Astrocyte (in vitro differentiated cells and primary cell): ENCODE measurements at regions not wholly inside any gene's neighbourhood (a gene's known extent, or its start where the extent isn't known, plus 50 kb on each side); places are given as distances from the start of the nearest gene placed in this dataset.

ENCODE experiments used
- DNase-seq: peaks from one replicate; pipeline ENCODE4 v3.0.0-alpha.2; 2010; ENCODE audit warnings: low read depth
- FAIRE-seq: peaks from 2 replicates; lab custom pipeline; 2011; peaks lifted over from hg19 to GRCh38; lab: Jason Lieb, UNC
- H2AFZ ChIP-seq: 2 replicates; pipeline ENCODE4 v1.6.0; 2012; ENCODE audit warnings: low read depth, low read length, inconsistent platforms
- H3K27ac ChIP-seq: 2 replicates; pipeline ENCODE4 v1.5.1; 2011; ENCODE audit warnings: low read depth, low read length, inconsistent platforms
- H3K27me3 ChIP-seq: 2 replicates; pipeline ENCODE4 v1.6.0; 2011; ENCODE audit warnings: low read length, inconsistent platforms; ENCODE audit not compliant: insufficient read depth
- H3K36me3 ChIP-seq: 2 replicates; pipeline ENCODE4 v1.5.1; 2011; ENCODE audit warnings: low read length, inconsistent platforms; ENCODE audit not compliant: insufficient read depth
- H3K4me1 ChIP-seq: 2 replicates; pipeline ENCODE4 v1.5.1; 2011; ENCODE audit warnings: low read length, inconsistent platforms; ENCODE audit not compliant: insufficient read depth
- H3K4me2 ChIP-seq: 2 replicates; pipeline ENCODE4 v1.6.0; 2012; ENCODE audit warnings: low read length, inconsistent platforms
- H3K4me3 ChIP-seq: 2 replicates; pipeline ENCODE4 v1.5.1; 2011; ENCODE audit warnings: low read depth, mild to moderate bottlenecking, low read length, inconsistent platforms; ENCODE audit not compliant: insufficient read depth
- H3K79me2 ChIP-seq: 2 replicates; pipeline ENCODE4 v1.6.0; 2012; ENCODE audit warnings: mild to moderate bottlenecking, low read length, inconsistent platforms; ENCODE audit not compliant: insufficient read depth
- H3K9ac ChIP-seq: 2 replicates; pipeline ENCODE4 v1.6.0; 2012; ENCODE audit warnings: mild to moderate bottlenecking, low read length, inconsistent platforms
- H3K9me3 ChIP-seq: 2 replicates; pipeline ENCODE4 v1.5.1; 2012; ENCODE audit warnings: low read depth, mild to moderate bottlenecking, low read length, inconsistent platforms; ENCODE audit not compliant: insufficient read depth
- H4K20me1 ChIP-seq: 2 replicates; pipeline ENCODE4 v1.6.0; 2012; ENCODE audit warnings: low read length, inconsistent platforms; ENCODE audit not compliant: insufficient read depth
- H3K27ac Mint-ChIP-seq: one replicate; pipeline ENCODE4 v1.8.0; 2021; ENCODE audit warnings: mild to moderate bottlenecking, mixed read lengths; ENCODE audit not compliant: unreplicated experiment
- H3K27me3 Mint-ChIP-seq: one replicate; pipeline ENCODE4 v1.8.0; 2021; ENCODE audit warnings: low read depth, mixed read lengths; ENCODE audit not compliant: unreplicated experiment
- H3K36me3 Mint-ChIP-seq: one replicate; pipeline ENCODE4 v1.8.0; 2021; ENCODE audit warnings: low read depth, mixed read lengths; ENCODE audit not compliant: unreplicated experiment
- H3K4me1 Mint-ChIP-seq: one replicate; pipeline ENCODE4 v1.8.0; 2021; ENCODE audit warnings: low read depth, mixed read lengths; ENCODE audit not compliant: unreplicated experiment
- H3K4me3 Mint-ChIP-seq: one replicate; pipeline ENCODE4 v1.8.0; 2021; ENCODE audit warnings: mild to moderate bottlenecking, moderate library complexity, mixed read lengths; ENCODE audit not compliant: unreplicated experiment
- H3K9me3 Mint-ChIP-seq: one replicate; pipeline ENCODE4 v1.8.0; 2021; ENCODE audit warnings: mild to moderate bottlenecking, mixed read lengths; ENCODE audit not compliant: unreplicated experiment
- EZH2 ChIP-seq: IDR thresholded peaks from 2 replicates; pipeline ENCODE4 v1.6.1; 2012; ENCODE audit warnings: mild to moderate bottlenecking, low read length, inconsistent platforms; ENCODE audit not compliant: insufficient read depth
- TF ChIP-seq, protein P1 (sequence below): IDR thresholded peaks from 2 replicates; pipeline ENCODE4 v1.5.1; 2011; ENCODE audit warnings: low read depth, mild to moderate bottlenecking, inconsistent platforms, low read length, moderate library complexity; ENCODE audit not compliant: insufficient read depth

DNA sequence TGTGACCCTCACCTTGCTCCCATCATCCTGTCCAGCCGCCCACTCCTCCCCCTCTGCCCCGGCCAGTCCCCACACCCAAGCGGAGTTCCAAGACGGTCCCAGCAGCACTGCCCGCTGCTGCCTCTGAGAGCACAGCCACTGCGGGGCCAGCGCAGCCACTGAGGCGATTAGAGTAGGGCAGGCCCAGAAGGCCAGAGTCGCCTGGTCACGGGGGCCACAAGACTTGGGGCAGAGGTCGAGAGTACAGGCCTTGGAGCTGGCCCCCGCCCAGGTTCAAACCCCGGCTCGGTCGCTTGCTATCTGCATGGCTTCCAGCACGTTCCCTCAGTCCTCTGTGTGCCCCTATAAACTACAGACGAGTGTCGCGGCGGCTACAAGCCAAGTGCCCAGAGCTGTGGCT is 53.2 kb upstream of the ADRA2C start:
- no peak overlapping the region for H3K4me3 ChIP-seq
- peaks cover 9% of the 10 kb centered on the region for H3K9me3 ChIP-seq
- H4K20me1 ChIP-seq: no peaks in the 10 kb centered on the region
- H3K79me2 ChIP-seq: no peaks in the 10 kb centered on the region
- no peak overlapping the region for H3K27ac ChIP-seq
- no peak overlapping the region for H3K9ac ChIP-seq
- Mint-ChIP-seq H3K27me3 (peaks cover 22% of the 10 kb centered on the region), H3K4me3 (no peak overlapping the region), H3K27ac (no peak overlapping the region), H3K4me1 (peaks cover 14% of the 10 kb centered on the region), H3K36me3 (no peaks in the 10 kb centered on the region), H3K9me3 (peaks cover 3% of the 10 kb centered on the region)
- no peaks in the 10 kb centered on the region for H3K27me3 ChIP-seq
- no peak overlapping the region for H2AFZ ChIP-seq
- TF ChIP-seq, protein P1, sequence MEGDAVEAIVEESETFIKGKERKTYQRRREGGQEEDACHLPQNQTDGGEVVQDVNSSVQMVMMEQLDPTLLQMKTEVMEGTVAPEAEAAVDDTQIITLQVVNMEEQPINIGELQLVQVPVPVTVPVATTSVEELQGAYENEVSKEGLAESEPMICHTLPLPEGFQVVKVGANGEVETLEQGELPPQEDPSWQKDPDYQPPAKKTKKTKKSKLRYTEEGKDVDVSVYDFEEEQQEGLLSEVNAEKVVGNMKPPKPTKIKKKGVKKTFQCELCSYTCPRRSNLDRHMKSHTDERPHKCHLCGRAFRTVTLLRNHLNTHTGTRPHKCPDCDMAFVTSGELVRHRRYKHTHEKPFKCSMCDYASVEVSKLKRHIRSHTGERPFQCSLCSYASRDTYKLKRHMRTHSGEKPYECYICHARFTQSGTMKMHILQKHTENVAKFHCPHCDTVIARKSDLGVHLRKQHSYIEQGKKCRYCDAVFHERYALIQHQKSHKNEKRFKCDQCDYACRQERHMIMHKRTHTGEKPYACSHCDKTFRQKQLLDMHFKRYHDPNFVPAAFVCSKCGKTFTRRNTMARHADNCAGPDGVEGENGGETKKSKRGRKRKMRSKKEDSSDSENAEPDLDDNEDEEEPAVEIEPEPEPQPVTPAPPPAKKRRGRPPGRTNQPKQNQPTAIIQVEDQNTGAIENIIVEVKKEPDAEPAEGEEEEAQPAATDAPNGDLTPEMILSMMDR: no peak
- no peak for TF ChIP-seq EZH2
- H3K4me2 ChIP-seq: no peak overlapping the region
- no peaks in the 10 kb centered on the region for H3K4me1 ChIP-seq
- DNase-seq (no peak), FAIRE-seq (no peak)
- no peaks in the 10 kb centered on the region for H3K36me3 ChIP-seq

DNA sequence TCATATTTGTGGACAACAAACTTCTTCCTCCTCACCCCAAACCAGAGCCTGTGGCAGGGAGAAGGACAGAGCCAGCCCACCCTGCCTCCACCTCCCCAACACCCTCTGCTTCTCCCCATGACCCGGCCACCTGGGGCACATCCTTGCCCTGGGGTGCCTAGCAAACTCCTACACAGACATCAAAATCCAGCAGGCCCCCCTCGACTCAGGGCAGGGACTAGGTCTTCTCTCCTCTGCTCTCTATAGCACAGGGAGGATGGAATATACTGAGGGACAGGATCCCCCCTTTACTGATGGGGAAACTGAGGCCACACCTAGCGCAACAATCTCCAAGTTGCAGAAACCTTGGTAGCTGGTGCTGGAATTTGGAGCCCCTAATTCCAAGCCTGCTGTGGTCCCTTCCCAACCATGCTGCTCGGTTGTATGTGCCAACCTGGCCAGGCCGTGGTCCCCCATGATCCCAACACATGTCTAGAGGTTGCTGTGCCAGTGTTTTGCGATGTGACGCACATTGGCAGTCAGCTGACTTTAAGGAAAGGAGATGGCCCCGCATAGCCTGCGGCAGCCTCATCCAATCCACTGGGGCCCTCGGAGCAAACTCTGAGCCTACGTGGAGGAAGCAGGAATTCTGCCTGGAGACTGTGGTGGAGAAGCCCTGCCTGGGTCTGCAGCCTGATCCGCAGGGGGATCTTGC is 53.9 kb upstream of the ADRA2C start:
- TF ChIP-seq, protein P1: no peak
- no peak for TF ChIP-seq EZH2

More for the DNA sequence above, 53.9 kb upstream of the ADRA2C start:
- H3K9me3 ChIP-seq: peaks cover 9% of the 10 kb centered on the region
- Mint-ChIP-seq H3K9me3 (no peaks in the 10 kb centered on the region), H3K27ac (no peak overlapping the region), H3K4me1 (peaks cover 18% of the 10 kb centered on the region), H3K27me3 (peaks cover 22% of the 10 kb centered on the region), H3K36me3 (no peaks in the 10 kb centered on the region), H3K4me3 (no peak overlapping the region)
- DNase-seq (no peak), FAIRE-seq (no peak)
- H3K27ac ChIP-seq: no peak overlapping the region
- H4K20me1 ChIP-seq: no peaks in the 10 kb centered on the region
- H2AFZ ChIP-seq: no peak overlapping the region
- H3K9ac ChIP-seq: no peak overlapping the region
- H3K36me3 ChIP-seq: no peaks in the 10 kb centered on the region
- H3K4me1 ChIP-seq: no peaks in the 10 kb centered on the region
- H3K27me3 ChIP-seq: no peaks in the 10 kb centered on the region
- no peak overlapping the region for H3K4me2 ChIP-seq
- no peaks in the 10 kb centered on the region for H3K79me2 ChIP-seq
- no peak overlapping the region for H3K4me3 ChIP-seq
